CD4-positive, alpha-beta T cell (primary cell): ENCODE measurements at regions not wholly inside any gene's neighbourhood (a gene's known extent, or its start where the extent isn't known, plus 50 kb on each side); places are given as distances from the start of the nearest gene placed in this dataset.
"Not testable (repeated sequence)": the region's sequence is repeated elsewhere in the genome, so short reads cannot be mapped to it uniquely, and the experiment has no call there.

Experiments used
- ATAC-seq: fragments of 200-7000 bp; cut with Tn5 transposase; one replicate; pipeline ENCODE4 v1.10.0; 2022; ENCODE audit warnings: mild to moderate bottlenecking; ENCODE audit not compliant: poor library complexity
- CTCF ChIA-PET: fragments of 350-600 bp; sonication (Branson Sonifier 250); formaldehyde crosslinking; loops from one replicate; lab custom pipeline; 2021; ENCODE audit warnings: antibody characterized with exemption, inconsistent platforms; lab: Charles Lee
- POLR2A ChIA-PET: fragments of 350-600 bp; sonication (Branson Sonifier 250); formaldehyde crosslinking; loops from one replicate; lab custom pipeline; 2021; ENCODE audit warnings: antibody characterized with exemption, inconsistent platforms; lab: Charles Lee
- DNase-seq, 14 experiments: peaks; one replicate each; pipeline ENCODE4 v3.0.0-alpha.2; 2013 to 2020; ENCODE audit warnings: mixed read lengths in 2 of 14
- H3K27ac ChIP-seq, 2 donors: one replicate each; pipeline versions ENCODE4 v1.5.1 to v1.7.0; 2013; ENCODE audit warnings: low read length in 2 of 2, low read depth in 1 of 2, mild to moderate bottlenecking in 1 of 2
- H3K27me3 ChIP-seq, 2 experiments: 1 replicate in 1 of 2; 2 replicates in 1 of 2; pipeline versions ENCODE4 v1.6.1 to v1.7.0; 2013; ENCODE audit warnings: low read length in 2 of 2, control low read depth in 1 of 2, mild to moderate bottlenecking in 1 of 2, moderate library complexity in 1 of 2; ENCODE audit not compliant: insufficient read depth in 2 of 2, control insufficient read depth in 1 of 2
- H3K36me3 ChIP-seq: one replicate; pipeline ENCODE4 v1.6.1; 2013; ENCODE audit warnings: low read length, control low read depth; ENCODE audit not compliant: insufficient read depth
- H3K4me1 ChIP-seq: one replicate; pipeline ENCODE4 v1.6.1; 2013; ENCODE audit warnings: low read length, control low read depth; ENCODE audit not compliant: insufficient read depth
- H3K4me3 ChIP-seq: one replicate; pipeline ENCODE4 v1.5.1; 2013; ENCODE audit warnings: mild to moderate bottlenecking, low read length, moderate library complexity
- H3K9me3 ChIP-seq, 2 experiments: 1 replicate in 1 of 2; 2 replicates in 1 of 2; pipeline versions ENCODE4 v1.6.1 to v1.7.0; 2013; ENCODE audit warnings: low read length in 2 of 2, mild to moderate bottlenecking in 2 of 2, control low read depth in 1 of 2, moderate library complexity in 1 of 2; ENCODE audit not compliant: control insufficient read depth in 1 of 2, insufficient read depth in 1 of 2
- H3K27ac Mint-ChIP-seq: one replicate; pipeline ENCODE4 v1.8.0; 2020; ENCODE audit warnings: mixed read lengths
- H3K27me3 Mint-ChIP-seq: one replicate; pipeline ENCODE4 v1.8.0; 2021; ENCODE audit warnings: mixed read lengths
- H3K36me3 Mint-ChIP-seq: one replicate; pipeline ENCODE4 v1.8.0; 2021; ENCODE audit warnings: low read depth, mixed read lengths
- H3K4me1 Mint-ChIP-seq: one replicate; pipeline ENCODE4 v1.8.0; 2021; ENCODE audit warnings: low read depth, mixed read lengths
- H3K4me3 Mint-ChIP-seq: one replicate; pipeline ENCODE4 v1.8.0; 2020; ENCODE audit warnings: mild to moderate bottlenecking, mixed read lengths
- H3K9me3 Mint-ChIP-seq: one replicate; pipeline ENCODE4 v1.8.0; 2020; ENCODE audit warnings: mixed read lengths
- intact Hi-C, 2 experiments: fragments of 100-400 bp; cut with DNase I in 1 of 2; cut with micrococcal nuclease in 1 of 2; formaldehyde crosslinking; loops; one replicate each; pipeline versions ENCODE4 v1.15.1 to v1.9.0; 2023 to 2025; cut with DNase I, micrococcal nuclease

DNA sequence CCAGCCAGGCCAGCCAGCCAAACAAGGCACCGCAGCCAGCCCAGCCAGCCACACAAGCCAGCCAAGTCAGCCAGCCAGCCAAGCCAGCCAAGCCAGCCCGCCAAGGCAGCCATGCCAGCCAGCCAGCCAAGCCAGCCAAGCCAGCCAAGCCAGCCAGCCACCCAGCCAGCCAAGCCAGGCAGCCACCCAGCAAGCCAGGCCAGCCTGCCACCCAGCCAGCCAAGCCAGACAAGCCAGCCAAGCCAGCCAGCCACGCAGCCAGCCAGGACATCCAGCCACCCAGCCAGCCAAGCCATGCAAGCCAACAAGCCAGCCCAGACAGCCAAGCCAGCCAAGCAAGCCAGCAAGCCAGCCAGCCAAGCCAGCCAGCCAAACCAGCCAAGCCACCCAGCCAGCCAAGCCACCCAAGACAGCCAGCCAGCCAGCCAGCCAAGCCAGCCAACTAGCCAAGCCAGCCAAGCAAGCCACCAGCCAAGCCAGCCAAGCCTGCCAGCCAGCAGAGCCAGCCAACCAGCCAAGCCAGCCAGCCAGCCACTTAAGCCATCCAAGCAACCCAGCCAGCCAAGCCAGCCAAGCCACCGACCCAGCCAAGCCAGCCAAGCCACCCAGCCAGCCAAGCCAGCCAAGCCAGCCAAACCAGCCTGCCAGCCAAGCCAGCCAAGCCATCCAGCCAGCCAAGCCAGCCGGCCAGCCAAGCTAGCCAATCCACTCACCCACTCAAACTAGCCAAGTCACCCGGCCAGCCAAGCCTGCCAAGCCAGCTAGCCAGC is 341.3 kb upstream of the PLGLB2 start:
- ATAC-seq, H3K4me3 ChIP-seq, CTCF ChIA-PET, H3K36me3 Mint-ChIP-seq, intact Hi-C loops, POLR2A ChIA-PET, DNase-seq, H3K4me1 ChIP-seq, H3K27me3 Mint-ChIP-seq, H3K27ac Mint-ChIP-seq, H3K27me3 ChIP-seq, H3K4me1 Mint-ChIP-seq, H3K4me3 Mint-ChIP-seq, H3K36me3 ChIP-seq, H3K27ac ChIP-seq, H3K9me3 Mint-ChIP-seq: not testable (repeated sequence)
- peaks cover 0 to 59% of the 10 kb centered on the region in 2 experiments for H3K9me3 ChIP-seq

DNA sequence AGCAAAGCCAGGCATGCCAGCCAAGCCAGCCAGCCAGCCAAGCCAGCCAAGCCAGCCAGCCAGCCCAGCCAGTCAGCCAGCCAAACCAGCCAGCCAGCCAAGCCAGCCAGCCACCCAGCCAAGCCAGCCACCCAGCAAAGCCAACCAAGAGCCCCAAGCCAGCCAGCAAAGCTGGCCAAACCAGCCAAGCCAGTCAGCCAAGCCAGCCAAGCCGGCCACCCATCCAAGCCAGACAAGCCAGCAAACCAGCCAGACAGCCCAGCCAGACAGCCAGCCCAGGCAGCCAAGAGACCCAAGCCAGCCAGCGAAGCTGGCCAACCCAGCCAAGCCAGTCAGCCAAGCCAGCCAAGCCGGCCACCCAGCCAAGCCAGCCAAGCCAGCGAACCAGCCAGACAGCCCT is 338.3 kb upstream of the PLGLB2 start:
- ATAC-seq, H3K4me3 Mint-ChIP-seq, H3K9me3 Mint-ChIP-seq, H3K4me3 ChIP-seq, H3K27me3 ChIP-seq, DNase-seq, H3K27me3 Mint-ChIP-seq, H3K4me1 ChIP-seq, CTCF ChIA-PET, H3K36me3 ChIP-seq, H3K27ac Mint-ChIP-seq, POLR2A ChIA-PET, H3K36me3 Mint-ChIP-seq, H3K27ac ChIP-seq, intact Hi-C loops, H3K4me1 Mint-ChIP-seq: not testable (repeated sequence)
- peaks cover 0 to 35% of the 10 kb centered on the region in 2 experiments for H3K9me3 ChIP-seq

DNA sequence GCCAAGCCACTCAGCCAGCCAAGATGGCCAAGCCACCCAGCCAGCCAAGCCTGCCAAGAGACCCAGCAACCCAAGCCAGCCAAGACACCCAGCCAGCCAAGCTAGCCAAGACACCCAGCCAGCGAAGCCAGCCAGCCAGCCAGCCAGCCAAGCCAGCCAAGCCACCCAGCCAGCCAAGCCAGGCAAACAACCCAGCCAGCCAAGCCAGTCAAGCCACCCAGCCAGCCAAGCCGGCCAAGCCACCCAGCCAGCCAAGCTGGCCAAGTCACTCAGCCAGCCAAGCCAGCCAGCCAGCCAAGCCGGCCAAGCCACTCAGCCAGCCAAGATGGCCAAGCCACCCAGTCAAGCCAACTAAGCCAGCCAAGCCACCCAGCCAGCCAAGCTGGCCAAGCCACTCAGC is 337.5 kb upstream of the PLGLB2 start:
- POLR2A ChIA-PET, H3K27ac Mint-ChIP-seq, H3K4me1 Mint-ChIP-seq, H3K36me3 ChIP-seq, H3K9me3 Mint-ChIP-seq, intact Hi-C loops, DNase-seq, H3K4me1 ChIP-seq, ATAC-seq, H3K4me3 ChIP-seq, H3K27ac ChIP-seq, H3K27me3 ChIP-seq, H3K27me3 Mint-ChIP-seq, CTCF ChIA-PET, H3K4me3 Mint-ChIP-seq, H3K36me3 Mint-ChIP-seq: not testable (repeated sequence)
- H3K9me3 ChIP-seq, result peaks cover 0 to 28% of the 10 kb centered on the region in 2 experiments

DNA sequence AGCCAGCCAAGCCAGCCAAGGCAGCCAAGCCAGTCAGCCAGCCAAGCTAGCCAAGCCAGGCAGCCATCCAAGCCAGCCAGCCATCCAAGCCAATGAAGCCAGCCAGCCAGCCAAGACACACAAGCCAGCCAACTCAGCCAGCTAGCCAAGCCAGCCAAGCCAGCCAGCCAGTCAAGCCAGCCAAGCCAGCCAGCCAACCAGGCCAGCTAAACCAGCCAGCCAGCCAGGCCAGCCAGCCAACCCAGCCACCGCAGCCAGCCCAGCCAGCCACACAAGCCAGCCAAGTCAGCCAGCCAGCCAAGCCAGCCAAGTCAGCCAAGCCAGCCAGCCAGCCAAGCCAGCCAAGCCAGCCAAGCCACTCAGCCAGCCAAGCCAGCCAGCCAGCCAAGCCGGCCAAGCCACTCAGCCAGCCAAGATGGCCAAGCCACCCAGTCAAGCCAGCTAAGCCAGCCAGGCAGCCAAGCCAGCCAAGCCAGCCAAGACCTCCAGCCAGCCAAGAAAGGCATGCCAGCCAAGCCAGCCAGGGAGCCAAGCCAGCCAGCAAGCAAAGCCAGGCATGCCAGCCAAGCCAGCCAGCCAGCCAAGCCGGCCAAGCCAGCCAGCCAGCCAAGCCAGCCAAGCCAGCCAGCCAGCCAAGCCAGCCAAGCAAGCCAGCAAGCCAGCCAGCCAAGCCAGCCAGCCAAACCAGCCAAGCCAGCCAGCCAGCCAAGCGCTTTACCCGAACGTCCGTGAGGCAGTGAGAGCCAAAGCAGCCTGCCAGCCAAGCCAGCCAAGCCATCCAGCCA is 335.7 kb upstream of the PLGLB2 start:
- DNase-seq, H3K36me3 Mint-ChIP-seq, POLR2A ChIA-PET: not testable (repeated sequence)

DNA sequence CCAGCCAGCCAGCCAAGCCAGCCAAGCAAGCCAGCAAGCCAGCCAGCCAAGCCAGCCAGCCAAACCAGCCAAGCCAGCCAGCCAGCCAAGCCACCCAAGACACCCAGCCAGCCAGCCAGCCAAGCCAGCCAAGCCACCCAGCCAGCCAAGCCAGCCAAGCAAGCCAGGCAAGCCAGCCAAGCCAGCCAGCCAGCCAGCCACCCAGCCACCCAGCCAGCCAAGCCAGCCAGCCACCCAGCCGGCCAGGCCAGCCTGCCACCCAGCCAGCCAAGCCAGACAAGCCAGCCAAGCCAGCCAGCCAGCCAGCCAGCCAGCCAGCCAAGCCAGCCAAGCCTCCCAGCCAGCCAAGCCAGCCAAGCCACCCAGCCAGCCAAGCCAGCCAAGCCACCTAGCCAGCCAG is 333.6 kb upstream of the PLGLB2 start:
- H3K9me3 Mint-ChIP-seq, H3K27me3 Mint-ChIP-seq, ATAC-seq, H3K4me1 ChIP-seq, H3K4me3 Mint-ChIP-seq, H3K36me3 Mint-ChIP-seq, H3K4me1 Mint-ChIP-seq, CTCF ChIA-PET, POLR2A ChIA-PET, H3K36me3 ChIP-seq, H3K4me3 ChIP-seq, H3K27ac ChIP-seq, H3K27me3 ChIP-seq, DNase-seq, intact Hi-C loops, H3K27ac Mint-ChIP-seq: not testable (repeated sequence)
- H3K9me3 ChIP-seq, result peaks cover 0 to 42% of the 10 kb centered on the region in 2 experiments

More for the DNA sequence above, 335.7 kb upstream of the PLGLB2 start:
- H3K4me3 Mint-ChIP-seq, H3K27ac ChIP-seq, intact Hi-C loops, H3K27me3 Mint-ChIP-seq, H3K4me1 ChIP-seq, H3K27ac Mint-ChIP-seq, H3K36me3 ChIP-seq, H3K27me3 ChIP-seq, H3K9me3 Mint-ChIP-seq, ATAC-seq, H3K4me1 Mint-ChIP-seq, CTCF ChIA-PET, H3K4me3 ChIP-seq: not testable (repeated sequence)
- peaks cover 0 to 25% of the 10 kb centered on the region in 2 experiments for H3K9me3 ChIP-seq

DNA sequence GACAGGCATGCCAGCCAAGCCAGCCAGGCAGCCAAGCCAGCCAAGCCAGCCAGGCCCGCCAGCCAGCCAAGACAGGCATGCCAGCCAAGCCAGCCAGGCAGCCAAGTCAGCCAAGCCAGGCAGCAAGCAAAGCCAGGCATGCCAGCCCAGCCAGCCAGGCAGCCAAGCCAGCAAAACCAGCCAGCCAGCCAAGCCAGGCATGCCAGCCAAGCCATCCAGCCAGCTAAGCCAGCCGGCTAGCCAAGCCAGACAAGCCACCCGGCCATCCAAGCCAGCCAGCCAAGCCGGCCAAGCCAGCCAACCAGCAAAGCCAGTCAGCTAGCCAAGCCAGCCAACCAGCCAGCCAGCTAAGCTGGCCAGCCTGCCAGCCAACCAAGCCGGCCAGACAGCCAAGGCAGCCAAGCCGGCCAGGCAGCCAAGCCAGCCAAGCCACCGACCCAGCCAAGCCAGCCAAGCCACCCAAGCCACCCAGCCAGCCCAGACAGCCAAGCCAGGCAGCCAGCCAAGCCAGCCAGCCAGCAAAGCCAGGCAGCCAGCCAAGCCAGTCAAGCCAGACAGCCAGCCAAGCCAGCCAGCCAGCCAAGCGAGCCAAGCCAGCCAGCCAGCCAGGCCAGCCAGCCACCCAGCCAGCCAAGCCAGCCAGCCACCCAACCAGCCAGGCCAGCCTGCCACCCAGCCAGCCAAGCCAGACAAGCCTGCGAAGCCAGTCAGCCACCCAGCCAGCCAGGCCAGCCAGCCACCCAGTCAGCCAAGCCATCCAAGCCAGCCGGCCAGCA is 332.9 kb upstream of the PLGLB2 start:
- H3K9me3 ChIP-seq, result peaks cover 0 to 42% of the 10 kb centered on the region in 2 experiments
- H3K4me1 Mint-ChIP-seq, H3K27me3 ChIP-seq, H3K27ac ChIP-seq, ATAC-seq, H3K4me3 Mint-ChIP-seq, POLR2A ChIA-PET, H3K9me3 Mint-ChIP-seq, H3K27ac Mint-ChIP-seq, CTCF ChIA-PET, DNase-seq, H3K36me3 Mint-ChIP-seq, H3K4me1 ChIP-seq, intact Hi-C loops, H3K27me3 Mint-ChIP-seq, H3K4me3 ChIP-seq, H3K36me3 ChIP-seq: not testable (repeated sequence)
